NCI-H2107 treated with DMSO at 0.1 percent for 48 hours (cell line): ENCODE measurements at regions not wholly inside any gene's neighbourhood (a gene's known extent, or its start where the extent isn't known, plus 50 kb on each side); places are given as distances from the start of the nearest gene placed in this dataset.
"Not testable (repeated sequence)": the region's sequence is repeated elsewhere in the genome, so short reads cannot be mapped to it uniquely, and the experiment has no call there.

ENCODE experiments used
- DNase-seq: peaks from one replicate; lab custom pipeline; 2025; ENCODE audit not compliant: unreplicated experiment; lab: John Stamatoyannopoulos, UW

- DNase-seq: no peak
Measured at GRCh38 chr16:7861891-7862582, 529.4 kb downstream of the RBFOX1 start.

GRCh38 chr16:7853197-7853596 lies 520.6 kb downstream of the RBFOX1 start:
- no peak for DNase-seq

- DNase-seq: no peak
Measured at GRCh38 chr16:7849841-7850240, 517.2 kb downstream of the RBFOX1 start.

GRCh38 chr16:7843261-7843660 lies 510.6 kb downstream of the RBFOX1 start:
- DNase-seq: no peak

- DNase-seq: no peak
Measured at GRCh38 chr16:7839568-7839967, 506.9 kb downstream of the RBFOX1 start.

GRCh38 chr16:7834771-7835431 lies 502.3 kb downstream of the RBFOX1 start:
- no peak for DNase-seq

- DNase-seq: no peak
Measured at GRCh38 chr16:7820816-7821215, 488.2 kb downstream of the RBFOX1 start.

GRCh38 chr16:7805686-7806396 lies 473.2 kb downstream of the RBFOX1 start:
- no peak for DNase-seq

GRCh38 chr16:7804635-7805195 lies 472.1 kb downstream of the RBFOX1 start:
- DNase-seq: no peak

- no peak for DNase-seq
Measured at GRCh38 chr16:7792346-7792745, 459.7 kb downstream of the RBFOX1 start.

GRCh38 chr16:7791028-7791590 lies 458.5 kb downstream of the RBFOX1 start:
- no peak for DNase-seq

GRCh38 chr16:7775072-7775488 lies 442.4 kb downstream of the RBFOX1 start:
- DNase-seq: no peak

GRCh38 chr16:7772722-7773121 lies 440.1 kb downstream of the RBFOX1 start:
- no peak for DNase-seq

- not testable (repeated sequence) for DNase-seq
Measured at GRCh38 chr16:7769091-7769490, 436.4 kb downstream of the RBFOX1 start.

GRCh38 chr16:7765079-7765550 lies 432.5 kb downstream of the RBFOX1 start:
- DNase-seq: no peak

GRCh38 chr16:7763111-7763510 lies 430.5 kb downstream of the RBFOX1 start:
- DNase-seq: no peak
